ENCODE measurements at regions not wholly inside any gene's neighbourhood (a gene's known extent, or its start where the extent isn't known, plus 50 kb on each side); places are given as distances from the start of the nearest gene placed in this dataset.

DNA sequence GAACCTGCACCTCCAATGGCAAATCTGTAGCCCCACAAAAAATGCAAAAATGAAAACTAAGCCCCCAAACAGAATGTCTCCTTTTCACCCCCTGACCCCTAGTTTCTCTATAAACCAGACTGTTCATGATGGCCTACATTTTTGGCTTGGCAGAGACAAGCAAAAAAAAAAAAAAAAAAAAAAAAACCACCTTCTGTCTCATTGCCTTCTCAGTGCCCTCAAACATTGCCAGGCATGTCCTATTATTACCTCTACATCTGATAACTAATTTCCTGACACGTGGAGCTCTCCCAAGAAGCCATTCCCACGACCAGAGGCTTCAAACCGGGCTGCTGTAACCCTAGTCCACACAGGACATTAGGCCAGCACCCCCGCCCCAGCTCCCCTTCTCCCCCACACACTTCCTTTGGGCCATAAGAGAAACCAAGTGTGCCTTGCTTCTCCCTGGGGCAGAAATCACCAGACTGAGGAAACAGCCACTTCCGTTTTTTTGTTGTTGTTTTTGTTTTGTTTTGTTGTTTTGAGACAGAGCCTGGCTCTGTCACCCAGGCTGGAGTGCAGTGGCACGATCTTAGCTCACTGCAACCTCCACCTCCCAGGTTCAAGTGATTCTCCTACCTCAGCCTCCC lies 65.4 kb downstream of the GPR6 start:
- no peak for TF ChIP-seq CTCF (conservative IDR thresholded peaks at IDR 0.05)
- TF ChIP-seq ZFX (IDR thresholded peaks at IDR 0.05) = no peak
